CD14-positive monocyte (primary cell): ENCODE measurements at regions not wholly inside any gene's neighbourhood (a gene's known extent, or its start where the extent isn't known, plus 50 kb on each side); places are given as distances from the start of the nearest gene placed in this dataset.

Experiments used
- DNase-seq, 3 donors: peaks; one replicate each; pipeline ENCODE4 v3.0.0-alpha.2; 2011 to 2022
- H2AFZ ChIP-seq: 2 replicates; pipeline ENCODE4 v1.6.0; 2012; ENCODE audit warnings: mild to moderate bottlenecking, low read depth, low read length, inconsistent platforms; ENCODE audit not compliant: insufficient read depth, poor library complexity, severe bottlenecking
- H3K27ac ChIP-seq, 2 donors: 1 replicate in 1 of 2; 2 replicates in 1 of 2; pipeline ENCODE4 v1.5.1; 2012 to 2013; ENCODE audit warnings: low read length in 2 of 2, control low read depth in 1 of 2, inconsistent platforms in 1 of 2, low read depth in 1 of 2, mild to moderate bottlenecking in 1 of 2
- H3K27me3 ChIP-seq, 2 donors: one replicate each; pipeline versions ENCODE4 v1.6.0 to v1.6.1; 2011 to 2013; ENCODE audit warnings: low read length in 2 of 2; ENCODE audit not compliant: control insufficient read depth in 2 of 2, insufficient read depth in 2 of 2
- H3K36me3 ChIP-seq, 2 donors: replicated peaks in 1 of 2; 1 replicate in 1 of 2; 2 replicates in 1 of 2; pipeline versions ENCODE4 v1.5.1 to v1.6.1; 2012 to 2013; ENCODE audit warnings: low read length in 2 of 2, control low read depth in 1 of 2, inconsistent platforms in 1 of 2, mild to moderate bottlenecking in 1 of 2; ENCODE audit not compliant: insufficient read depth in 2 of 2, control insufficient read depth in 1 of 2
- H3K4me1 ChIP-seq, 2 donors: 1 replicate in 1 of 2; 2 replicates in 1 of 2; pipeline versions ENCODE4 v1.5.1 to v1.6.1; 2012 to 2013; ENCODE audit warnings: low read length in 2 of 2, control low read depth in 1 of 2, inconsistent platforms in 1 of 2, mild to moderate bottlenecking in 1 of 2, moderate library complexity in 1 of 2; ENCODE audit not compliant: insufficient read depth in 2 of 2, control insufficient read depth in 1 of 2
- H3K4me2 ChIP-seq: replicated peaks from 2 replicates; pipeline ENCODE3; 2012; ENCODE audit warnings: low read length, moderate library complexity, mild to moderate bottlenecking; ENCODE audit not compliant: poor library complexity, severe bottlenecking; ENCODE audit errors: extremely low read depth
- H3K4me3 ChIP-seq, 3 experiments: fragments of 200-600 bp in 1 of 3; sonication (generic) in 1 of 3; replicated peaks in 1 of 3; 1 replicate in 2 of 3; 2 replicates in 1 of 3; pipeline ENCODE4 v1.5.1; 2011 to 2013; ENCODE audit warnings: low read length in 3 of 3, mild to moderate bottlenecking in 3 of 3, control low read depth in 2 of 3, low read depth in 2 of 3, inconsistent platforms in 1 of 3, moderate library complexity in 1 of 3
- H3K79me2 ChIP-seq: 2 replicates; pipeline ENCODE4 v1.6.0; 2012; ENCODE audit warnings: mild to moderate bottlenecking, control low read depth, inconsistent platforms, low read length, moderate library complexity; ENCODE audit not compliant: insufficient read depth
- H3K9ac ChIP-seq: 2 replicates; pipeline ENCODE4 v1.6.0; 2017; ENCODE audit warnings: low read length, mild to moderate bottlenecking; ENCODE audit not compliant: insufficient read depth, poor library complexity, severe bottlenecking
- H3K9me3 ChIP-seq, 2 donors: replicated peaks in 1 of 2; 1 replicate in 1 of 2; 2 replicates in 1 of 2; pipeline versions ENCODE4 v1.5.1 to v1.6.1; 2012 to 2013; ENCODE audit warnings: low read length in 2 of 2, control low read depth in 1 of 2; ENCODE audit not compliant: control insufficient read depth in 1 of 2, insufficient read depth in 1 of 2
- H4K20me1 ChIP-seq: 2 replicates; pipeline ENCODE4 v1.6.0; 2012; ENCODE audit warnings: mild to moderate bottlenecking, low read length, control low read depth, moderate library complexity; ENCODE audit not compliant: insufficient read depth
- H3K27ac Mint-ChIP-seq, 7 donors: one replicate each; pipeline ENCODE4 v1.8.0; 2020; ENCODE audit warnings: mild to moderate bottlenecking in 7 of 7, mixed read lengths in 7 of 7, moderate library complexity in 6 of 7, inconsistent platforms in 2 of 7
- H3K27me3 Mint-ChIP-seq, 3 donors: one replicate each; pipeline ENCODE4 v1.8.0; 2021 to 2022; ENCODE audit warnings: low read depth in 3 of 3, mild to moderate bottlenecking in 3 of 3, mixed read lengths in 3 of 3, moderate library complexity in 3 of 3, inconsistent platforms in 1 of 3
- H3K36me3 Mint-ChIP-seq, 2 donors: one replicate each; pipeline ENCODE4 v1.8.0; 2020; ENCODE audit warnings: mixed read lengths in 2 of 2, inconsistent platforms in 1 of 2, mild to moderate bottlenecking in 1 of 2
- H3K4me1 Mint-ChIP-seq: one replicate; pipeline ENCODE4 v1.8.0; 2020; ENCODE audit warnings: mild to moderate bottlenecking, mixed read lengths
- H3K4me3 Mint-ChIP-seq, 2 donors: one replicate each; pipeline ENCODE4 v1.8.0; 2020; ENCODE audit warnings: mild to moderate bottlenecking in 2 of 2, mixed read lengths in 2 of 2, moderate library complexity in 1 of 2
- H3K9me3 Mint-ChIP-seq, 7 donors: one replicate each; pipeline ENCODE4 v1.8.0; 2020 to 2022; ENCODE audit warnings: mixed read lengths in 7 of 7, mild to moderate bottlenecking in 6 of 7, moderate library complexity in 6 of 7, inconsistent platforms in 2 of 7
- CTCF ChIP-seq: fragments of 200-600 bp; IDR thresholded peaks from one replicate; pipeline ENCODE4 v1.8.0; 2022; ENCODE audit warnings: antibody characterized with exemption, mild to moderate bottlenecking
- WGBS: methylation state at CpG from one replicate; pipeline ENCODE4 v1.1.5; 2013; ENCODE audit warnings: missing lambda C conversion rate; ENCODE audit not compliant: insufficient coverage; 5-methylcytosine and 5-hydroxymethylcytosine counted together
- intact Hi-C, 2 donors: fragments of 100-400 bp; cut with micrococcal nuclease; formaldehyde crosslinking; loops; one replicate each; pipeline versions ENCODE4 v1.15.0 to v1.15.1; 2023

- Histone ChIP-seq H3K9ac (no peak overlapping the region), H3K4me2 (no peak overlapping the region), H2AFZ (no peak overlapping the region), H3K79me2 (no peaks in the 10 kb centered on the region), H3K36me3 (no peaks in the 10 kb centered on the region), H4K20me1 (no peaks in the 10 kb centered on the region), H3K9me3 (no peaks in the 10 kb centered on the region), H3K4me3 (no peak overlapping the region), H3K27me3 (peaks cover 0 to 2% of the 10 kb centered on the region in 2 donors), H3K4me1 (peaks cover 0 to 6% of the 10 kb centered on the region in 2 donors), H3K27ac (no peak overlapping the region)
- Mint-ChIP-seq H3K27ac (no peak overlapping the region), H3K36me3 (no peaks in the 10 kb centered on the region), H3K4me3 (no peak overlapping the region), H3K9me3 (peaks cover 0 to 13% (median 2%) of the 10 kb centered on the region in 7 donors), H3K4me1 (peaks cover 15% of the 10 kb centered on the region), H3K27me3 (peaks cover 0 to 31% (median 17%) of the 10 kb centered on the region in 3 donors)
- WGBS = no CpG with 5 or more reads among the region's 5 CpGs
- intact Hi-C loops = no loop called here
- no peak for TF ChIP-seq CTCF
- DNase-seq = no peak
Observed at GRCh38 chrX:115970718-115971117, 199.8 kb upstream of the AGTR2 start.

DNA sequence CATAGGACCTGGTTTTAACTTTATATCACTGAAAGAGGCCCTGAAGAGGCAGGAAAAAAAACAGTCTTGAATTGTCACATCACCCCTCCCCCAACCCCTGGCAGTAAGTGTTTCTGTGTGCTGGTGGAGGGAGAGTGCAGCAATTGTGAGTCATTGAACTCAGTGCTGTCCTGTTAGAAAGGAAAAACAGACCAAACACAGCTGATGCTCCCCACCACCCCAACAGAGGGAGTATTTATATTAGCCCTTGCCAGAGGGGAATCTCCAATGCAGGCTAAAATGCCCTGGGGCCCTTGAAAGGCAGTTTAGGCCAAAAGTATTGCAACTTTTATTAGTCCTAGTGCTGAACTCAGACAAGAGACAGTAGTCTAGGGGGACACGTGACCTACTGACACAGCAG lies 197.8 kb upstream of the AGTR2 start:
- intact Hi-C loops = no loop called here
- Mint-ChIP-seq H3K9me3 (peaks cover 0 to 11% (median 2%) of the 10 kb centered on the region in 7 donors), H3K4me1 (peaks cover 13% of the 10 kb centered on the region), H3K36me3 (no peaks in the 10 kb centered on the region), H3K27me3 (peaks cover 0 to 30% (median 17%) of the 10 kb centered on the region in 3 donors), H3K27ac (no peak overlapping the region), H3K4me3 (no peak overlapping the region)
- TF ChIP-seq CTCF = no peak
- no peak overlapping the region for H3K9ac ChIP-seq
- no CpG with 5 or more reads among the region's 1 CpG for WGBS
- H3K4me1 ChIP-seq = peaks cover 0 to 6% of the 10 kb centered on the region in 2 donors
- no peak for DNase-seq
- H4K20me1 ChIP-seq = no peaks in the 10 kb centered on the region
- no peak overlapping the region for H3K4me3 ChIP-seq
- no peaks in the 10 kb centered on the region for H3K79me2 ChIP-seq
- no peak overlapping the region for H2AFZ ChIP-seq
- no peak overlapping the region for H3K4me2 ChIP-seq
- no peak overlapping the region for H3K27ac ChIP-seq
- H3K36me3 ChIP-seq = no peaks in the 10 kb centered on the region
- H3K9me3 ChIP-seq = no peaks in the 10 kb centered on the region
- H3K27me3 ChIP-seq = peaks cover 0 to 9% of the 10 kb centered on the region in 2 donors
